ENCODE measurements at regions not wholly inside any gene's neighbourhood (a gene's known extent, or its start where the extent isn't known, plus 50 kb on each side); places are given as distances from the start of the nearest gene placed in this dataset.

DNA sequence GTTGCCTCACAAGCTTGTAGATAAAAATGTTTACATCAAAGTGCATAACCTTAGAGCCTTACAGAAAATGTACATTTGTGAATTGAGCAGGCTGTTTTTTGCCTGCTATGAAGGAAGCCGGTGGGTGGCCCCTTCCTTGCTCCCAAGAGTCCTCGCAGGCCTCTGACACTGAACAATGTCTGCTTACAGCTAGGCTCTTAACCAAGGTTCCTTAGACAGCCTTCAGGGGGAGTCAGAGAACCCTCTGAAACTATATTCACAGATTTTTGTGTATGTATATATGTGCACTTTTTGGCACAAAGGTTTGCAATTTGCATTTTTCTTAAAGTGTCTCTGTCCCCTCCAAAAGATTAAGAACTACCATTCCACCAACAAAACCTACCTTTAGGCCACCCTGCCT is 282.6 kb downstream of the BARHL2 start:
- no peak overlapping the region for H3K4me3 ChIP-seq (ENCODE audit: low read depth, low read length)
- DNase-seq (ENCODE audit: low read depth): no peak

DNA sequence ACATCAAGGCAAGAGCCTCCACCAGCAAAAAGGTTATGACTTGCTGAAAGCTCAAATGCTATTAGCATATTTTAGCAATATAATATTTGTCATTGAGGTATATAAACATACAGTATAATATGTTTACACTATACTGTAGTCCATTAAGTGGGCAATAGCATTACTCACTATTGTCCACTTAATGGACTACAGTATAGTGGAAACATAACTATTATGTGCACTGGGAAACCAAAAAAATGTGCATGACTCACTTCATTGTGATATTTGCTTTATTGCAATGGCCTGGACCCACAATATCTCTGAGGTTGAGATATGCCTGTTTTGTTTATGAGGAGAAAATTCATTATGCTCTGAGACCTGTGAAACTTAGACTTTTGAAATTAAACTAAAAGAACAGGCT is 300.0 kb downstream of the BARHL2 start:
- H3K4me3 ChIP-seq (ENCODE audit: low read depth, low read length): no peak overlapping the region
- no peak for DNase-seq (ENCODE audit: low read depth)

DNA sequence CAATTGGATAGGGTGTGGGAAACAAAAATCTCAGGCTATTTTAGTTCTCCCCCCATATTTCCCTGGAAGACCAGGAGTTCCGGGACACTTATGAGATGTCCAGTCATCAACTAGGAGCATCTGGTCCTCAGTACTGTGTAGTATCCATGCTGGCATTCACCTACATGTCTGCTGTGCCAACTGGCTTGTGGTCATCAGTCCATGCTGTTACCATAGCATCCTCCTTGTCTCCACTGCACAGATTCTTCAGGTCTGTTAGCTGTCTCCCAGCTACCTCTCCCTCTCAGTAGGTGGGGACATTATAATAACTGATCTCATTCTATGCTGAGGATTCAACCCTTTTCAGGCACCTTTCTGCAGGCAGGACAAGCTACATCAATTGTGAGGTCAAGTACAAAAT is 302.9 kb downstream of the BARHL2 start:
- H3K4me3 ChIP-seq (ENCODE audit: low read depth, low read length): no peak overlapping the region

DNA sequence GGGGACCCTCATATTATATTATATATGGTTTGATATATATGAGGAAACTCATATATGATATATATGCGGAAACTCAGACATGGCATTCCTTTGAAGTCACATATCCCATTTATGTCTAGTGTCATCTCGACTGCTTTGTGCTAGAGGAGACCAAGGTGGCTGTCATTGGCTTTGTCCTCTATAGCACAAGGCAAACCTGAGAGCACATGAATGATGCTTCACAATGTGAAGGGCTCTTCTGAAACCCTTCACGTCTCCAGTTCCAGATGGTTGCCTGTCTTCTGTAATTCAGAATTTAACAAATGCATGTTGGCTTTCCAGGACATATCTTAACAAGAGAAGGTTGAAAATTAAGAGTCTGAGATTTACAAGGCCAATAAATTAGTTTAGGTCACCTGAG is 303.6 kb downstream of the BARHL2 start:
- DNase-seq (ENCODE audit: low read depth): no peak
- no peak overlapping the region for H3K4me3 ChIP-seq (ENCODE audit: low read depth, low read length)

More for the DNA sequence above, 302.9 kb downstream of the BARHL2 start:
- no peak for DNase-seq (ENCODE audit: low read depth)

DNA sequence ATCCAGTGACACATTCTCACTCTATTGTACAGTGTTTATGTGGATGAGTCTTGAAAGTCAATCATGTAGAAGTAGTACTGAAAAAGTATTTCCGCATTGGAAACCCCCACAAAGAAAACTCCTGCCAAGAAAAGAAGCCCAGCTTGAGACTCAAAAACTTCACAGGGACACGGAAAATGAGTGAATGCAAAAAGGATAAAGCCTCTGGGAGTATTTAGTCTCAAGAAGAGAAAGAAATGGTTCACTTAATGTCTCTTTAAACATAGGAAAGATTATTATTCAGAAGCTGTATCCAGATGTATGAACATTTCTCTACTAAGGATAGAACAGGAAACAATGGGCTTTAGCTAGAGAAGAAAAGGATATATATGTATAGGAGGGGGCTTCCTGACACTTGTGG is 304.5 kb downstream of the BARHL2 start:
- no peak overlapping the region for H3K4me3 ChIP-seq (ENCODE audit: low read depth, low read length)
- no peak for DNase-seq (ENCODE audit: low read depth)

DNA sequence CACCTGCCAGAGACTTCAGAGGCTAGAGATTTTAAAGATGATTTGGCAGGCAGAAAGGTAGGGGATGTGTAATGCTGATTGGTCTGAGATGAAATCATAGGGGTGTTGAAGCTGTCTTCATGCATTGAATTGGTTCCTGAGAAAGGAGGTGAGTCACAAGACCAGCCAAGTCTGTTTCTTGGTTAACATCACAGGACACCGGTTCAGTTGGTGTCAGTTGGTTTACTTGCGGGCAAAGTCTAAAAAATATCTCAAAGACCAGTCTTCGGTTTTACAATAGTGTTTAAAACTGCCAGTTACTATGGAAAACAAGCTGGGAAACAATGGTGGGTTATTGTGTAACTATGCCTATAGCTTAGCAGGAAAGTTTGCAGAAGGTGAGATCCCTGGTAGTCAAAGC is 305.9 kb downstream of the BARHL2 start:
- H3K4me3 ChIP-seq (ENCODE audit: low read depth, low read length): no peak overlapping the region
- no peak for DNase-seq (ENCODE audit: low read depth)

DNA sequence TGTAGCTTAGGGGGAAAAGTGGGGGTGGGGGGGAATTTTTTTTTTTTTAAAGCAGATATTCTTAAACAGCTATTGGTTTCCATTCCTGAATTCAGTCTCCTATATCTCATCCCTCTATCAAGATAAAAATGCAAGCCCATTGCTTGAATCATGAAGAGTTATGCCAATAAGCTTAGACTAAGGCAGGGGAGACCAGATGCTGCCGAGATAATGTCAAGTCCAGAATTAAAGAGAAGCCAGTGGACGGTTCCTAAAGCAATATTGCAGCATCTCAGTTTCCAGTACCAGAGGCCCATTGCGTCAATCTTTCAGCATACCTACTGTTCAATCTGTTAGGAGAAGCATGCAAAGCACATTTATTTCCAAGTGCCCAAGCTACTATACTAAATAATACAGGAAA is 309.4 kb downstream of the BARHL2 start:
- H3K4me3 ChIP-seq (ENCODE audit: low read depth, low read length): no peak overlapping the region
- no peak for DNase-seq (ENCODE audit: low read depth)

DNA sequence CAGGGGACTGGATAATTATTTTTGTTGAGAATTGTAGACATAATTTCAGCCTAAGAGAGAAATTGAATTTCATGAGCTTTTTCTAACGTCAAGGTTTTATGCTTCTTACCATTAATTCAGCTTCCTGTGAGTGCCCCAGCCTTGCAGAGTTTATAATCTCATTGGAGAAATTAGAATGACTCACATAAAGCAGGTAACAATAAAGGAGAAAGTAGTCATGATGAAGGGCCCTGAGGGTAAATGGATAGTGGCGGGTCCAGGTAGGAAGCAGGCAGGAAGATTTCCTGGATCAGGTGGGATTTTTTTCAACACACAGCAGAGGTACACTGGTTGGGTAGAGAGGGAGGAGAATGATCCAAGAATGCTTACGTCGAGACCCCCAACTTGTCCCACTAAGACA is 311.4 kb downstream of the BARHL2 start:
- DNase-seq (ENCODE audit: low read depth): no peak
- no peak overlapping the region for H3K4me3 ChIP-seq (ENCODE audit: low read depth, low read length)

DNA sequence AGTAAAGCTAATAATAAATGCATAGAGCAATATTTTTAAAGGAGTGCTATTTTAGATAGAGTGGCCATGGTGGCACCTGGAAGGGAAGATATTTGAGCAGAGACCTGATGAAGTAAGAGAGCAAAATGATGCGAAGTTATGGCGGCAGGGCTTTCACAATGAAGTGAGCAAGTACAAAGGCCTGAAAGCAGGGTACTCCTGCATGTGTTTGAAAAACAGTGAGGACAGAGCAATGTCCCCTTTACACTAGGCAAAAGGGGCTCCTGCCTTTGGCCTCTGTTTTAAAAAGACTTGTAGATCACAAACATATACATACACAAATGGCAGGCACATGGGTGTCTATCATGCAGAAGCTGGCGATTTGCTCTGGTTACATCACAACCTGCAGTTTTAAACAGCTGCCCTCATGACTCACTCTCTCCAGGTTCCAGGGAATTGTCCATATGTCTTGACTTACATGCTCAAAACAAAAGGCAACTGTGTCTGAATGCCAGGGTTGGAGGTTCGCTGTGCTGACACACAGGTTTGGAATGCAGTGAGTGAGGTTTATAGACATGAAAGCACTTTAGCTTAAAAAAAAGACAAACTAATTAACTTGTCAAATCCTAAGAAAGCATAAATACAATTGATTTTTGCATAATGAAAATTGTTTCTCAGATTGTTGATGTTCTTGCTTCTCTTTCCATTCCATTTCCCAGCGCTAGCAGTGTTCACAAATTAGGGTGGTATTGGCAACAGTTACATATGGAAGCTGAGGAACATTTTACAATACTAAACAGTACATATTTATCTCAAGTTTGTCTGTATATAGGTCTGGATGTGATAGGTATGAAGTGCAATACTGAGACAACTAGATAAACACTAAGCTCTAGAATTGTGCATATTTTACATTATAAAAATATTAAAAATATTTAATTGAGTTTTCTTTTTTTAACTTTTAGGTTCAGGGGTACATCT is 313.9 kb downstream of the BARHL2 start:
- H3K4me3 ChIP-seq (ENCODE audit: low read depth, low read length): no peak overlapping the region
- DNase-seq (ENCODE audit: low read depth): peak; percentile 89

DNA sequence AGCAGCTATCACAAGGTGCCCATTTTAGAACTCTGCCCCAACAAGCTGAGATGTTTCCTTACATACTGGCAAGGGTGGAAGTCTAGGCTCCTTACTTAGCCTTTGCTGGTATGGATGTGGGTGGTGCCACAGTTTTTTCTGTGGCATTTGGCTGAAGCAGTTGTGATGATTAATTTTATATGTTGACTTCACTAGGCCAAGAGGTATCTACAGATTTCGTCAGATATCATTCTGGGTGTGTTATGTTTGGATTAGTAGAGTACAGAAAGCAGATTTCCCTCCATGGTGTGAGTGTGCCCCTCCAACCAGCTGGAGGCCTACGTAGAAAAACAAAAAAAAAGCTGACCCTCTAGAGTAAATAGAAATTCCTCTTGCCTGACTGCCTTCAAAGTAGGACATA is 317.0 kb downstream of the BARHL2 start:
- no peak overlapping the region for H3K4me3 ChIP-seq (ENCODE audit: low read depth, low read length)
- peak; percentile 30 for DNase-seq (ENCODE audit: low read depth)

DNA sequence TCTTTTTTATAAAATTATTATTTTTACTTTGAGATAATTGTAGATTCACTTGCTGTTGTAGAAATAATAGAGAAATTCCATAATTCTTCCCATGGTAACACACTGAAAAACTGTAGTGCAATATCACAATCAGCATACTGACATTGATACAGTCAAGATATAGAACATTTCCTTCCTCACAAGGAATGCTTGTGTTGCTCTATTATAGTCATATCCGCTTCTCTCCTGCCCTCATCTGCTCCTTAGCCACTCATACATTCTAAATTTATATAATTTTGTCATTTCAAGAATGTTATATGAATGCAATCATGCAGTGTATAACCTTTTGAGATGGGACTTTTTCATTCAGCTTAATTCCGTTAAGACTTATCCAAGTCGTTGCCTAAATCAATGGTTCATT is 320.2 kb downstream of the BARHL2 start:
- no peak overlapping the region for H3K4me3 ChIP-seq (ENCODE audit: low read depth, low read length)
- no peak for DNase-seq (ENCODE audit: low read depth)

DNA sequence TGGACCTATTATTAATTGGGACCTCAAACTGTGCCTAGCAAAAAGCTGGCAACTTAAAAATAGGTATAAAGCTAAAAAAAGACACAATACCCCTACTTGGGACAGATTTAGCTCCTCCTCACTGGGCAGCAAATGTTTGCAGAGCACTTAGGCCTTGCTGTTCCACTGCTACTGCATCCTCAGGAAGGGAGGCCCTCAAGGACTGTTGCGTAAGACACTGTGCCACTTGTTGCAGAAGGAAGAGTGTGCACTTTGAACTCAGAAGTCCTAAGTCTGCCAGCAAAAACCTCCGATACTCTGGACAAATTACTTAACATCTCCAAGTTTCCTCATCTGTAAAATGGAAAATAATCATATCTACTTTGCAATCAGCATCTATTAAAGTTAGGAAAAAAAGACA is 322.9 kb downstream of the BARHL2 start:
- no peak overlapping the region for H3K4me3 ChIP-seq (ENCODE audit: low read depth, low read length)
- DNase-seq (ENCODE audit: low read depth): no peak

DNA sequence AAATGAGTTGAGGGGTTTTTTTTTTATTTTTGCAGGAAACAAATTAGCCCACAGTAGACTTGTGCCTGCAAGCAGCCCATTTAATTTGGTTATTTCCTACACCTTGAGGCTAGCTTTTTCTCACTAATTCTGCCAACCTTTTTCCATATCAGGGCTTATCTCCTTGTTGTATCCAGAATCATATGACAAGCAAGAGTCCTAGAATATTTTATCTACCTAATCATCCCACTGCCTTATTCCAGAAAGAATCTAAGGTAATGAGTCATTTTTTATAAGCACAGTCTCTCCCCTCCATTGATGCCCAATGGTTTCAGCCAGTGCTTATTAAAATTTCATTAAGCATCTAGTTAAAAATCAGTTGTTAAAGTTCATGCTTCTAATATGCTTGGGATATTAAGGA is 324.1 kb downstream of the BARHL2 start:
- DNase-seq (ENCODE audit: low read depth): no peak

DNA sequence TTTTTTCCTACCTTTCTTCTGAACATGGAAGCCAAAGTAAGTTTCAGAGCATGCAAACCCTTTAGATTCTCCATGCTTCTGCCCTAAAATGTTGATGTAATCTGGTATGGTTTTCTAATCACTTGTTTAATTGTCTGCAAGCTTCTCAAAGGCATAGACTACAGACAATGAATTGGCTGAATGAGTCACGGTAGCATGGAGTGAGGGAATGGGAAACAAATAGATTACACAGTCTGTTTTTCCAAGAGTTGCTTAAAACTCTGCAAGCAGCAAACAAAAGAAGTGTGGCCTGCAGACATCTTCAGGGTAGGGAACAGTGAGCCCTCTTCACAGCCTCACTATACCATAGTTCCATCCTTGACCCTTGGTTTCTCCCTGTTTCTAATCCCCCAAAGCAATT is 326.0 kb downstream of the BARHL2 start:
- no peak for DNase-seq (ENCODE audit: low read depth)
- no peak overlapping the region for H3K4me3 ChIP-seq (ENCODE audit: low read depth, low read length)

More for the DNA sequence above, 324.1 kb downstream of the BARHL2 start:
- no peak overlapping the region for H3K4me3 ChIP-seq (ENCODE audit: low read depth, low read length)

DNA sequence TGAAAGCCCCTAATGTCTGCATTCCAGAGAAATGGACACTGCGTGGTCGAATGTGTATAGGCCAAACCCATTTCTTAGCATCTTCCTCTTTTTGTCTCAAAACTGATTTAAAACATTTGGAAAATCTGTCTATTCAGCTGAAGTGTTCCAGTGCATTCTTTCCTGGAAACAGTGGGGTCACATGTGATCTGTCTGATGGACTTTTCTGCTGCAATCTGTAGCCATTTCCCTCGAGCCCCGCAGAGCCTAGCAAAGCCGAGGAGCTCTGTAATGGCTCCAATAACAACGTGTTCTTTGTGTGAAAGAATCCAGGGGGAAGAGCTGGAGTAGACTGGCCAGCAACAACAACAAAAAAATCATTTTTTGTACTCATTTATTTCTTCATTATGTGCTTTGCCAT is 329.3 kb downstream of the BARHL2 start:
- no peak for DNase-seq (ENCODE audit: low read depth)

DNA sequence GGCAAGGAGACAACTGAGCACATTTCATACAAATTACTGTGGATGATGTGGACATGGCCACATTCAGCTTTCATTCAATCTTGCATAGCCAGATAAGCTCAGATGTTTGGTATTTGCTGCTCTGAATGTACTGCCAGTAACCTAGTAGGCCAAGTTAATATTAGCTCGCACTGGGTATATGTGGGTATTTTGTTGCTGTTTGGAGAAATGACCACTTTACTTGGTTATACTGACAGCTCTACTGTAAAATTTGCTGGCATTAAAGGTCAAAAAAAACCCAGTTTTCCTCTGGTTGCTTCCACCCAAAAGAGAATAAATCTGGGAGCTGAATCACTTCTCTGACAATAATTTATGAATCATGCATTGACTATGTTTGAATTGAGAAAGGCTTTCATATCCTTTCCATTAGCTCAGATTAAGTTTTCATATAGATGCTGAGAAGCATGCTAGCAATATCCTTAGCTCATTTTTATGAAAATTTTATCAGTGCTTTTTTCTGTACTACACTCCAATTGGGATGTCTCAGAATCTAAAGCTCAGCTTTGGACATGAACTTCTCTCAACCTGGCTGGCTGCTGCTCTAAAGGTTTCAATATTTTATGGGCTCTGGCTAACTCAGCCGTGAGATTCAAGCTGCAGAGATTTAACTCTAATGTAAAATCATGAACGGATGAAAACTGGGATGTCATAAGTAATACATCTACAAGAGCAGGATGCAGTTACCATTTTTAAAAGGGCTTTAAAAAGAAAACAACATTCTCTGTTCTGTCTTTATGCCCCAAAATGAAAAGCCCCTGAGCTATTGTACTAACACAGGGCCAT is 330.0 kb downstream of the BARHL2 start:
- no peak overlapping the region for H3K4me3 ChIP-seq (ENCODE audit: low read depth, low read length)
- DNase-seq (ENCODE audit: low read depth): no peak

More for the DNA sequence above, 329.3 kb downstream of the BARHL2 start:
- H3K4me3 ChIP-seq (ENCODE audit: low read depth, low read length): no peak overlapping the region

DNA sequence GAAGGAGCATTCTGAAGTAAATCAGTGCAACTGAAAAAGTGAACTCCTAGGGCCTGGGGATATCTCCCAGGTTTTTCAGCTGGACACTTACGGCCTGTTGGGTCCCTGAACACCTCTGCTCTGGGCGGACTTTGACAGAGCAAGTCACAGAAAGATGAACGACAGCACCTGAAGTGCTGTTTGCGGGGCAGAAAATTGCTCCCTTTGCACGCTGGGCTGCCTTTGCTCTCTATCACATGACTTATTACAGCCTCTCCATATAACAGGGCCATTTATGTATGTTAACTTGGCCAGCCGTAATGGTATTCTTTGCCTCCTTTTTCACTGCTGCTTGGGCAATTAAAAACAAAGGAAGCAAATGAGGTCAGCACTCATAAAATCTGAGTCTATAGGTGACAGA is 332.9 kb downstream of the BARHL2 start:
- DNase-seq (ENCODE audit: low read depth): no peak
- no peak overlapping the region for H3K4me3 ChIP-seq (ENCODE audit: low read depth, low read length)

DNA sequence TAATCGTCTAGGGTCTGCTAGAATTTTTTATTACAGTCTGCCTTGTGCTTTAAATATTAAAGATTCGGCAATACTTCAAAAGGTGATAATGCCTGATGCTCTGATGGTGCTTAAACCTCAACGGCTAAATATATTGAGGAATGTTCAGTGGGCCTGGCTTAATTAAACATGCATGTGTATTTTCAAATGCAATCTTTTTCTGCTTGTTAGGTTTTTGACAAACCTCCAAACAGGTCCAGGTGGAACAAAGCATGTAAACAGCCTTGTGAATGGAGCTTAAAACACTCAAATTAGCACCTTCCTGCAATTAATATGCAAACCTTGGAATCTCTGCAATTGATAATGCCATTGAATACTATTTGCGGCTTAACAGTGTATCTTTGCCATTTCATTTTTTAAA is 334.9 kb downstream of the BARHL2 start:
- no peak for DNase-seq (ENCODE audit: low read depth)

DNA sequence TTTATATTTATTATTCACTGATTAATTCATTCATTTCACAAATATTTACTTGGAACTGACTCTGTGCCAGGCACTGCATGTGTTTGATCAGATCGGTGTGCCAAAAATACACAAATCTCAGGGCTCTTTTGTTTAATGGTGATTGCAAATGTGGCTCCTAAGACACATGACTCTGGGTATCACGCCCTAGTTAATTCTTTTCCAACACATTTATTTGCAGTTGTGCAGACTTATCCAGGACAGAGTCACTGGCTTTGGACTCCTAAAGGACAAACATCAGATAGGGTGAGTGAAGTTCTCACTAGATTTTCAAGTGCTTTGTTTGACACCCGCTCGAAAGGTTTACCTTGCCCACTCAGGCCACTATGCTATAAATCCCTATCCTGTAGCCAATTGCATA is 335.5 kb downstream of the BARHL2 start:
- H3K4me3 ChIP-seq (ENCODE audit: low read depth, low read length): no peak overlapping the region
- no peak for DNase-seq (ENCODE audit: low read depth)

More for the DNA sequence above, 334.9 kb downstream of the BARHL2 start:
- no peak overlapping the region for H3K4me3 ChIP-seq (ENCODE audit: low read depth, low read length)

DNA sequence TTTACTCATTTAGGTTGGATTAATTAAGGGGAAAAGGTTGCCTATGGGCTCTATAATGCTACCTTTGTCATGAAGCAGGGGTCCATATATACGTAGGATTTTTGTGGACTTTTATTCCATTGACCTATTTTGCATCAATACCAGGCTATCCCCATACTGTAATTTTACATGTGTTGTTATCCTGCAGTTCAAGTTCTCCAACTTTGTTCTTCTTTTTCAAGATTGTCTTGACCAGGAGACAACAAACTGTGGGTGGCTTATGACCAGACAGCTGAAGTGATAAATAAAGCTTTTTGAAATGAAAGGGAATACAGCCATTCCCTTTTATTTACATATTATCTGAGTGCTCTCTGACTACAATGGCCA is 345.7 kb downstream of the BARHL2 start:
- DNase-seq (ENCODE audit: low read depth): no peak
- H3K4me3 ChIP-seq (ENCODE audit: low read depth, low read length): no peak overlapping the region
